ENCODE measurements at regions not wholly inside any gene's neighbourhood (a gene's known extent, or its start where the extent isn't known, plus 50 kb on each side); places are given as distances from the start of the nearest gene placed in this dataset.

DNA sequence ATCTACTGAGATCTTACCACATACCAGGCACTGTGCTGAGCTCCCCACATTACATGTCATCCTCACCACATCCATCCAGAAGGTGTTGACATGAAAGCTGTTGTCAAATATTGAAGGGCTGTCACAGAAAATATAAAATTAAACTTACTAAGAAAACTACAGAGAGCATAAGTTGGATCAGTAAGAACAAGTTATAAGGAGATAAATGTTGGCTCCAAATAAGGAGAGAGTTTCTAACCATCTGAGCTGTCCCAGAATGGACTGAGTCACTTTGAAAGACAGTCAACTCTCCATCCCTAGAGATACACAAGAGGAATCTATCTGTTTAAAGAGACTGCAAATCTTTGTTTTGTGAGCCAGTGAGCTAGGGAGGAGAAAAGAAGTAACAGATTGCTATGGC lies 169.8 kb downstream of the DRD1 start (continued):
- TF ChIP-seq KAT7 (CRISPR knock-in tag; IDR thresholded peaks at IDR 0.05; ENCODE audit: borderline replicate concordance): no peak
- TF ChIP-seq ELF4 (CRISPR knock-in tag; IDR thresholded peaks at IDR 0.05; ENCODE audit: low read depth): no peak
- TF ChIP-seq, protein P1, sequence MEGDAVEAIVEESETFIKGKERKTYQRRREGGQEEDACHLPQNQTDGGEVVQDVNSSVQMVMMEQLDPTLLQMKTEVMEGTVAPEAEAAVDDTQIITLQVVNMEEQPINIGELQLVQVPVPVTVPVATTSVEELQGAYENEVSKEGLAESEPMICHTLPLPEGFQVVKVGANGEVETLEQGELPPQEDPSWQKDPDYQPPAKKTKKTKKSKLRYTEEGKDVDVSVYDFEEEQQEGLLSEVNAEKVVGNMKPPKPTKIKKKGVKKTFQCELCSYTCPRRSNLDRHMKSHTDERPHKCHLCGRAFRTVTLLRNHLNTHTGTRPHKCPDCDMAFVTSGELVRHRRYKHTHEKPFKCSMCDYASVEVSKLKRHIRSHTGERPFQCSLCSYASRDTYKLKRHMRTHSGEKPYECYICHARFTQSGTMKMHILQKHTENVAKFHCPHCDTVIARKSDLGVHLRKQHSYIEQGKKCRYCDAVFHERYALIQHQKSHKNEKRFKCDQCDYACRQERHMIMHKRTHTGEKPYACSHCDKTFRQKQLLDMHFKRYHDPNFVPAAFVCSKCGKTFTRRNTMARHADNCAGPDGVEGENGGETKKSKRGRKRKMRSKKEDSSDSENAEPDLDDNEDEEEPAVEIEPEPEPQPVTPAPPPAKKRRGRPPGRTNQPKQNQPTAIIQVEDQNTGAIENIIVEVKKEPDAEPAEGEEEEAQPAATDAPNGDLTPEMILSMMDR (IDR thresholded peaks at IDR 0.05): no peak
- TF ChIP-seq ZNF671 (CRISPR knock-in tag; IDR thresholded peaks at IDR 0.05): no peak
- TF ChIP-seq, protein P2, sequence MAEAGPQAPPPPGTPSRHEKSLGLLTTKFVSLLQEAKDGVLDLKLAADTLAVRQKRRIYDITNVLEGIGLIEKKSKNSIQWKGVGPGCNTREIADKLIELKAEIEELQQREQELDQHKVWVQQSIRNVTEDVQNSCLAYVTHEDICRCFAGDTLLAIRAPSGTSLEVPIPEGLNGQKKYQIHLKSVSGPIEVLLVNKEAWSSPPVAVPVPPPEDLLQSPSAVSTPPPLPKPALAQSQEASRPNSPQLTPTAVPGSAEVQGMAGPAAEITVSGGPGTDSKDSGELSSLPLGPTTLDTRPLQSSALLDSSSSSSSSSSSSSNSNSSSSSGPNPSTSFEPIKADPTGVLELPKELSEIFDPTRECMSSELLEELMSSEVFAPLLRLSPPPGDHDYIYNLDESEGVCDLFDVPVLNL (CRISPR knock-in tag; IDR thresholded peaks at IDR 0.05; ENCODE audit: borderline replicate concordance, low read depth): no peak
- TF ChIP-seq ZNF138 (CRISPR knock-in tag; conservative IDR thresholded peaks at IDR 0.05): no peak

DNA sequence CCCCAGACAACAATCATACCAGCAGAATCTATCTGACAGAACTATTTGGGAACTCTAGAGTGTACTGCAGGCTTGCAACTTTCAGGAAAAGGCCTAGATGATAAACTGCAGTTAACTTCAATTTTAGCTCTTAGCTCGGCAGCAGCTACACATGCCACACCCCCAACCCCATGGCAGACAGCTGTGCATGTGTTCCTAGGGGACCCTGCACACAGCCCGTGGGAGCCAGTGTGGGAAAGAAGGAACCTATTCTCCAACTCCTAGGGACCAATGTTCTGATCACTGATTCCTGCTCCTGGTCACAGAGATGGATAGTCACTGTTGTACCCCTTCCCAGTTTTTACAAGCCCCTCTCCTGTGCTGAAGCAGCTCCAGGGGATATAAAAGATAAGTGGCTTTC lies 179.6 kb downstream of the DRD1 start:
- no peak overlapping the region for H3K4me3 Mint-ChIP-seq
- ChIA-PET POLR2A (no interaction called here), CTCF (no interaction called here)
- H3K27me3 Mint-ChIP-seq (ENCODE audit: low read depth): peaks cover 3% of the 10 kb centered on the region; the same call in 1 of the 2 replicates
- H3K9me3 Mint-ChIP-seq: peaks cover 18% of the 10 kb centered on the region
- no peaks in the 10 kb centered on the region for H3K4me1 Mint-ChIP-seq
- ATAC-seq (no peak), DNase-seq (ENCODE audit: low spot score) (no peak)
- H3K36me3 Mint-ChIP-seq: no peaks in the 10 kb centered on the region
- no peak overlapping the region for H3K27ac Mint-ChIP-seq
- TF ChIP-seq, protein P3, sequence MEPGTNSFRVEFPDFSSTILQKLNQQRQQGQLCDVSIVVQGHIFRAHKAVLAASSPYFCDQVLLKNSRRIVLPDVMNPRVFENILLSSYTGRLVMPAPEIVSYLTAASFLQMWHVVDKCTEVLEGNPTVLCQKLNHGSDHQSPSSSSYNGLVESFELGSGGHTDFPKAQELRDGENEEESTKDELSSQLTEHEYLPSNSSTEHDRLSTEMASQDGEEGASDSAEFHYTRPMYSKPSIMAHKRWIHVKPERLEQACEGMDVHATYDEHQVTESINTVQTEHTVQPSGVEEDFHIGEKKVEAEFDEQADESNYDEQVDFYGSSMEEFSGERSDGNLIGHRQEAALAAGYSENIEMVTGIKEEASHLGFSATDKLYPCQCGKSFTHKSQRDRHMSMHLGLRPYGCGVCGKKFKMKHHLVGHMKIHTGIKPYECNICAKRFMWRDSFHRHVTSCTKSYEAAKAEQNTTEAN (CRISPR knock-in tag; IDR thresholded peaks at IDR 0.05): no peak
- TF ChIP-seq, protein P4, sequence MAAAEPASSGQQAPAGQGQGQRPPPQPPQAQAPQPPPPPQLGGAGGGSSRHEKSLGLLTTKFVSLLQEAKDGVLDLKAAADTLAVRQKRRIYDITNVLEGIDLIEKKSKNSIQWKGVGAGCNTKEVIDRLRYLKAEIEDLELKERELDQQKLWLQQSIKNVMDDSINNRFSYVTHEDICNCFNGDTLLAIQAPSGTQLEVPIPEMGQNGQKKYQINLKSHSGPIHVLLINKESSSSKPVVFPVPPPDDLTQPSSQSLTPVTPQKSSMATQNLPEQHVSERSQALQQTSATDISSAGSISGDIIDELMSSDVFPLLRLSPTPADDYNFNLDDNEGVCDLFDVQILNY (CRISPR knock-in tag; IDR thresholded peaks at IDR 0.05): no peak
- TF ChIP-seq MYBL2 (CRISPR knock-in tag; IDR thresholded peaks at IDR 0.05): no peak
- no peak for TF ChIP-seq SMAD4 (CRISPR knock-in tag; IDR thresholded peaks at IDR 0.05)
- TF ChIP-seq NFATC4 (CRISPR knock-in tag; IDR thresholded peaks at IDR 0.05): no peak

DNA sequence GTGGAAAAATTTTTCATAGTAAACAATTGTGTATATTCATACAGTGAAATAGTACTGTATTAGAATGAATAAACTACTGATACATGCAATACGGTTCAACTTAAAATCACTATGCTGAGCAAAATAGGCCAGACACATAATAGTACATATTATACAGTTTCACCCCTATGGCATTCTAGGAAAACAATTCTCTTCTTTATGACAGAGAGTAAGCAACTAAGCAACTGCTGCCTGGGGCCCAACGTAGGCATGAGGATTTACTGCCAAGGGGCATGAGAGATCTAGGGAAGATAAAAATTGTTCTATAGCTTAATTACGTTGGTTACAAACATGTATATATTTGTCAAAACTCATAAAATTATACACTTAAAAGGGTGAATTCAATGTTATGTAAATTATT lies 180.2 kb downstream of the DRD1 start:
- H3K4me3 Mint-ChIP-seq: no peak overlapping the region
- DNase-seq (ENCODE audit: low spot score) (no peak), ATAC-seq (no peak)
- POLR2A ChIA-PET: no interaction called here
- H3K9me3 Mint-ChIP-seq: peaks cover 18% of the 10 kb centered on the region
- no peak overlapping the region for H3K27ac Mint-ChIP-seq
- no peaks in the 10 kb centered on the region for H3K4me1 Mint-ChIP-seq
- H3K36me3 Mint-ChIP-seq: no peaks in the 10 kb centered on the region
- CTCF ChIA-PET: no interaction called here
- peaks cover 3% of the 10 kb centered on the region; the same call in 1 of the 2 replicates for H3K27me3 Mint-ChIP-seq (ENCODE audit: low read depth)
- TF ChIP-seq, protein P4 (CRISPR knock-in tag; IDR thresholded peaks at IDR 0.05): no peak
- TF ChIP-seq NR2C2 (CRISPR knock-in tag; IDR thresholded peaks at IDR 0.05) (no peak), NFATC4 (CRISPR knock-in tag; IDR thresholded peaks at IDR 0.05) (no peak), ZNF232 (CRISPR knock-in tag; IDR thresholded peaks at IDR 0.05) (no peak), ZNF671 (CRISPR knock-in tag; IDR thresholded peaks at IDR 0.05) (no peak), ZNF423 (CRISPR knock-in tag; IDR thresholded peaks at IDR 0.05) (no peak), SP1 (CRISPR knock-in tag; conservative IDR thresholded peaks at IDR 0.05) (no peak), JUN (CRISPR knock-in tag; IDR thresholded peaks at IDR 0.05) (no peak)
- TF ChIP-seq, protein P5, sequence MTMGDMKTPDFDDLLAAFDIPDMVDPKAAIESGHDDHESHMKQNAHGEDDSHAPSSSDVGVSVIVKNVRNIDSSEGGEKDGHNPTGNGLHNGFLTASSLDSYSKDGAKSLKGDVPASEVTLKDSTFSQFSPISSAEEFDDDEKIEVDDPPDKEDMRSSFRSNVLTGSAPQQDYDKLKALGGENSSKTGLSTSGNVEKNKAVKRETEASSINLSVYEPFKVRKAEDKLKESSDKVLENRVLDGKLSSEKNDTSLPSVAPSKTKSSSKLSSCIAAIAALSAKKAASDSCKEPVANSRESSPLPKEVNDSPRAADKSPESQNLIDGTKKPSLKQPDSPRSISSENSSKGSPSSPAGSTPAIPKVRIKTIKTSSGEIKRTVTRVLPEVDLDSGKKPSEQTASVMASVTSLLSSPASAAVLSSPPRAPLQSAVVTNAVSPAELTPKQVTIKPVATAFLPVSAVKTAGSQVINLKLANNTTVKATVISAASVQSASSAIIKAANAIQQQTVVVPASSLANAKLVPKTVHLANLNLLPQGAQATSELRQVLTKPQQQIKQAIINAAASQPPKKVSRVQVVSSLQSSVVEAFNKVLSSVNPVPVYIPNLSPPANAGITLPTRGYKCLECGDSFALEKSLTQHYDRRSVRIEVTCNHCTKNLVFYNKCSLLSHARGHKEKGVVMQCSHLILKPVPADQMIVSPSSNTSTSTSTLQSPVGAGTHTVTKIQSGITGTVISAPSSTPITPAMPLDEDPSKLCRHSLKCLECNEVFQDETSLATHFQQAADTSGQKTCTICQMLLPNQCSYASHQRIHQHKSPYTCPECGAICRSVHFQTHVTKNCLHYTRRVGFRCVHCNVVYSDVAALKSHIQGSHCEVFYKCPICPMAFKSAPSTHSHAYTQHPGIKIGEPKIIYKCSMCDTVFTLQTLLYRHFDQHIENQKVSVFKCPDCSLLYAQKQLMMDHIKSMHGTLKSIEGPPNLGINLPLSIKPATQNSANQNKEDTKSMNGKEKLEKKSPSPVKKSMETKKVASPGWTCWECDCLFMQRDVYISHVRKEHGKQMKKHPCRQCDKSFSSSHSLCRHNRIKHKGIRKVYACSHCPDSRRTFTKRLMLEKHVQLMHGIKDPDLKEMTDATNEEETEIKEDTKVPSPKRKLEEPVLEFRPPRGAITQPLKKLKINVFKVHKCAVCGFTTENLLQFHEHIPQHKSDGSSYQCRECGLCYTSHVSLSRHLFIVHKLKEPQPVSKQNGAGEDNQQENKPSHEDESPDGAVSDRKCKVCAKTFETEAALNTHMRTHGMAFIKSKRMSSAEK (CRISPR knock-in tag; IDR thresholded peaks at IDR 0.05; ENCODE audit: borderline replicate concordance): no peak
- TF ChIP-seq, protein P6, sequence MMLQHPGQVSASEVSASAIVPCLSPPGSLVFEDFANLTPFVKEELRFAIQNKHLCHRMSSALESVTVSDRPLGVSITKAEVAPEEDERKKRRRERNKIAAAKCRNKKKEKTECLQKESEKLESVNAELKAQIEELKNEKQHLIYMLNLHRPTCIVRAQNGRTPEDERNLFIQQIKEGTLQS (CRISPR knock-in tag; conservative IDR thresholded peaks at IDR 0.05): no peak
- TF ChIP-seq, protein P2 (CRISPR knock-in tag; IDR thresholded peaks at IDR 0.05; ENCODE audit: borderline replicate concordance, low read depth): no peak
- TF ChIP-seq, protein P7, sequence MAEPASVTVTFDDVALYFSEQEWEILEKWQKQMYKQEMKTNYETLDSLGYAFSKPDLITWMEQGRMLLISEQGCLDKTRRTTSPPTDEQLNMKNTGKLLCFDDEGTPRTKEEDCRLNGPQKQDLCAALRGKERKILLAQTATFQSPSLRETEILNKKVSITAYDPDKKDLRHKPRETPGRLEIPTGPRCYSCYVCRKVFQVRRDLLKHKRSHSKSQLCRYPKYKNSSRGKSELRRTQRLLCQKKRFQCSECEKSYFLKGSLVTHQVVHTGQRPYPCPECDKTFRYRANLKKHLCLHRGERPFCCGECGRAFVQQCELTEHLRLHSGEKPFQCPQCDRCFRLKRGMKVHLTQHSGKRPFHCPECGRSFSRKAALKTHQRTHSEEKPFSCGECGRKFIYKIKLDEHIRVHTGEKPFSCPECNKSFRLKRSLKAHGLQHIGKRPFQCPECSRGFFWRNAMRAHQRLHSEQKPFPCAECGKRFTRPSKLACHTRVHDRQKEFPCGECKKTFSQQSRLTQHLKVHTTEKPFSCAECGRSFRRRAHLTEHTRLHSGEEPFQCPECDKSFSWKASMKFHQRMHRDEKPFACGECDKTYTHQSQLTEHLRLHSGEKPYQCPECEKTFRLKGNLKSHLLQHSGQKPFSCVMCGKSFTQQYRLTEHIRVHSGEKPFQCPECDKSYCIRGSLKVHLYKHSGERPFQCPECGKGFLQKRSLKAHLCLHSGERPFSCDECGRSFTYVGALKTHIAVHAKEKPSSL (CRISPR knock-in tag; conservative IDR thresholded peaks at IDR 0.05): no peak

All from WTC11 (cell line).